Liver (tissue), 8 donors: ENCODE measurements at regions not wholly inside any gene's neighbourhood (a gene's known extent, or its start where the extent isn't known, plus 50 kb on each side); places are given as distances from the start of the nearest gene placed in this dataset.

Experiments used
- DNase-seq: peaks from one replicate; pipeline ENCODE4 v3.0.0-alpha.2; 2017; ENCODE audit warnings: low spot score
- H3K27ac ChIP-seq, 2 donors: one replicate each; pipeline ENCODE4 v1.7.0; 2013; ENCODE audit warnings: inconsistent platforms in 2 of 2, low read length in 2 of 2, control low read depth in 1 of 2, low read depth in 1 of 2, mild to moderate bottlenecking in 1 of 2
- H3K27me3 ChIP-seq, 4 donors: one replicate each; pipeline versions ENCODE4 v1.6.1 to v1.7.0; 2013; ENCODE audit warnings: low read length in 3 of 4, inconsistent platforms in 1 of 4, mild to moderate bottlenecking in 1 of 4, moderate library complexity in 1 of 4; ENCODE audit not compliant: control insufficient read depth in 4 of 4, insufficient read depth in 4 of 4
- H3K36me3 ChIP-seq, 4 donors: one replicate each; pipeline versions ENCODE4 v1.6.1 to v1.7.0; 2013; ENCODE audit warnings: low read length in 3 of 4, mild to moderate bottlenecking in 3 of 4, low read depth in 1 of 4, moderate library complexity in 1 of 4; ENCODE audit not compliant: control insufficient read depth in 4 of 4, insufficient read depth in 3 of 4
- H3K4me1 ChIP-seq, 4 donors: one replicate each; pipeline versions ENCODE4 v1.6.1 to v1.7.0; 2013; ENCODE audit warnings: low read length in 3 of 4, mild to moderate bottlenecking in 3 of 4, moderate library complexity in 1 of 4; ENCODE audit not compliant: control insufficient read depth in 4 of 4, insufficient read depth in 4 of 4
- H3K4me3 ChIP-seq, 3 donors: one replicate each; pipeline versions ENCODE4 v1.6.1 to v1.7.0; 2013; ENCODE audit warnings: low read length in 3 of 3, control low read depth in 1 of 3, low read depth in 1 of 3, mild to moderate bottlenecking in 1 of 3
- H3K9ac ChIP-seq, 2 donors: one replicate each; pipeline ENCODE4 v1.7.0; 2013; ENCODE audit warnings: low read length in 2 of 2, mild to moderate bottlenecking in 2 of 2, moderate library complexity in 2 of 2, control low read depth in 1 of 2, low read depth in 1 of 2
- H3K9me3 ChIP-seq, 4 donors: one replicate each; pipeline versions ENCODE4 v1.6.1 to v1.7.0; 2013; ENCODE audit warnings: low read length in 3 of 4; ENCODE audit not compliant: control insufficient read depth in 4 of 4
- CTCF ChIP-seq: fragments of 150-350 bp; IDR thresholded peaks from 2 replicates; pipeline ENCODE4 v1.5.1; 2017; ENCODE audit warnings: improper control_type of control experiment, low read depth, low read length; ENCODE audit not compliant: missing input control
- EGR1 ChIP-seq, 2 donors: IDR thresholded peaks; 2 replicates each; pipeline ENCODE4 v1.6.1; 2016 to 2018; ENCODE audit warnings: antibody characterized with exemption in 2 of 2, low read depth in 2 of 2
- FOXA1 ChIP-seq: IDR thresholded peaks from 2 replicates; pipeline ENCODE4 v1.6.1; 2016; ENCODE audit warnings: antibody characterized with exemption
- FOXA2 ChIP-seq: IDR thresholded peaks from 2 replicates; pipeline ENCODE4 v1.6.1; 2016; ENCODE audit warnings: antibody characterized with exemption
- GABPA ChIP-seq, 2 donors: IDR thresholded peaks in 1 of 2; conservative IDR thresholded peaks in 1 of 2; 2 replicates each; pipeline ENCODE4 v1.6.1; 2016; ENCODE audit warnings: antibody characterized with exemption in 2 of 2, mild to moderate bottlenecking in 1 of 2, moderate library complexity in 1 of 2
- HNF4A ChIP-seq, 2 donors: conservative IDR thresholded peaks; 2 replicates each; pipeline ENCODE4 v1.6.1; 2016; ENCODE audit warnings: antibody characterized with exemption in 2 of 2, mild to moderate bottlenecking in 2 of 2
- HNF4G ChIP-seq: IDR thresholded peaks from 2 replicates; pipeline ENCODE4 v1.6.1; 2016; ENCODE audit warnings: antibody characterized with exemption
- JUND ChIP-seq, 2 donors: IDR thresholded peaks; 2 replicates each; pipeline ENCODE4 v1.6.1; 2016; ENCODE audit warnings: antibody characterized with exemption in 2 of 2
- MAX ChIP-seq: IDR thresholded peaks from 2 replicates; pipeline ENCODE4 v1.6.1; 2016; ENCODE audit warnings: antibody characterized with exemption
- NR2F2 ChIP-seq: IDR thresholded peaks from 2 replicates; pipeline ENCODE4 v1.6.1; 2016; ENCODE audit warnings: antibody characterized with exemption
- REST ChIP-seq: IDR thresholded peaks from 2 replicates; pipeline ENCODE4 v1.6.1; 2016; ENCODE audit warnings: antibody characterized with exemption, mild to moderate bottlenecking
- RXRA ChIP-seq, 2 donors: IDR thresholded peaks; 2 replicates each; pipeline ENCODE4 v1.6.1; 2017 to 2018; ENCODE audit warnings: antibody characterized with exemption in 2 of 2, mild to moderate bottlenecking in 1 of 2
- SP1 ChIP-seq: IDR thresholded peaks from 2 replicates; pipeline ENCODE4 v1.6.1; 2018; ENCODE audit warnings: antibody characterized with exemption, mild to moderate bottlenecking
- TAF1 ChIP-seq: conservative IDR thresholded peaks from 2 replicates; pipeline ENCODE4 v1.6.1; 2016; ENCODE audit warnings: antibody characterized with exemption, mild to moderate bottlenecking
- YY1 ChIP-seq: IDR thresholded peaks from 2 replicates; pipeline ENCODE4 v1.6.1; 2016; ENCODE audit warnings: antibody characterized with exemption, mild to moderate bottlenecking
- ZBTB33 ChIP-seq: IDR thresholded peaks from 2 replicates; pipeline ENCODE4 v1.6.1; 2016; ENCODE audit warnings: antibody characterized with exemption
- WGBS: extraction: QIAGEN DNeasy Blood & Tissue Kit; methylation state at CpG from one replicate; pipeline ENCODE4 v1.1.7; 2013; 5-methylcytosine and 5-hydroxymethylcytosine counted together
- donor health status: healthy.
- donor health status: healthy.
- donor health status: healthy.
- donor health status: healthy.
- donor health status: healthy.

- Histone ChIP-seq H3K27ac (no peak overlapping the region), H3K4me1 (no peaks in the 10 kb centered on the region), H3K9me3 (no peaks in the 10 kb centered on the region), H3K4me3 (no peak overlapping the region), H3K27me3 (peaks cover 0 to 4% (median 0%) of the 10 kb centered on the region in 4 donors), H3K9ac (no peak overlapping the region), H3K36me3 (no peaks in the 10 kb centered on the region)
- 84% methylated on average over 2 of the region's 2 CpGs for WGBS
- DNase-seq: no peak
- TF ChIP-seq GABPA (IDR thresholded peaks at IDR 0.05 in 1 of 2, conservative IDR thresholded peaks at IDR 0.05 in 1 of 2) (no peak), CTCF (no peak), TAF1 (no peak), FOXA1 (no peak), NR2F2 (no peak), HNF4A (conservative IDR thresholded peaks at IDR 0.05) (no peak), RXRA (IDR thresholded peaks at IDR 0.05) (no peak), ZBTB33 (no peak), REST (no peak), MAX (no peak), SP1 (no peak), FOXA2 (no peak), EGR1 (IDR thresholded peaks at IDR 0.05; ENCODE audit: low read depth in 2 of 2) (no peak), YY1 (no peak), JUND (IDR thresholded peaks at IDR 0.05) (no peak)
Measured at GRCh38 chr11:36840378-36840777, 242.3 kb upstream of the RAG2 start.

GRCh38 chr11:36837831-36838437 is 239.9 kb upstream of the RAG2 start:
- Histone ChIP-seq H3K4me3 (no peak overlapping the region), H3K4me1 (no peaks in the 10 kb centered on the region), H3K27ac (no peak overlapping the region), H3K9me3 (no peaks in the 10 kb centered on the region), H3K27me3 (peaks cover 0 to 4% (median 0%) of the 10 kb centered on the region in 4 donors), H3K36me3 (no peaks in the 10 kb centered on the region), H3K9ac (no peak overlapping the region)
- no peak for DNase-seq
- WGBS: 71% methylated on average over 1 of the region's 1 CpG
- no peak for TF ChIP-seq REST
- TF ChIP-seq HNF4G: no peak
- TF ChIP-seq HNF4A (conservative IDR thresholded peaks at IDR 0.05): no peak
- no peak for TF ChIP-seq CTCF
- no peak for TF ChIP-seq JUND (IDR thresholded peaks at IDR 0.05)
- TF ChIP-seq NR2F2: no peak
- TF ChIP-seq FOXA1: no peak
- TF ChIP-seq YY1: no peak
- TF ChIP-seq FOXA2: no peak
- no peak for TF ChIP-seq GABPA (IDR thresholded peaks at IDR 0.05 in 1 of 2, conservative IDR thresholded peaks at IDR 0.05 in 1 of 2)
